SKM-1 (cell line): ENCODE measurements at regions not wholly inside any gene's neighbourhood (a gene's known extent, or its start where the extent isn't known, plus 50 kb on each side); places are given as distances from the start of the nearest gene placed in this dataset.

Source experiments
- DNase-seq: peaks from one replicate; lab custom pipeline; 2025; ENCODE audit not compliant: unreplicated experiment; lab: John Stamatoyannopoulos, UW

DNA sequence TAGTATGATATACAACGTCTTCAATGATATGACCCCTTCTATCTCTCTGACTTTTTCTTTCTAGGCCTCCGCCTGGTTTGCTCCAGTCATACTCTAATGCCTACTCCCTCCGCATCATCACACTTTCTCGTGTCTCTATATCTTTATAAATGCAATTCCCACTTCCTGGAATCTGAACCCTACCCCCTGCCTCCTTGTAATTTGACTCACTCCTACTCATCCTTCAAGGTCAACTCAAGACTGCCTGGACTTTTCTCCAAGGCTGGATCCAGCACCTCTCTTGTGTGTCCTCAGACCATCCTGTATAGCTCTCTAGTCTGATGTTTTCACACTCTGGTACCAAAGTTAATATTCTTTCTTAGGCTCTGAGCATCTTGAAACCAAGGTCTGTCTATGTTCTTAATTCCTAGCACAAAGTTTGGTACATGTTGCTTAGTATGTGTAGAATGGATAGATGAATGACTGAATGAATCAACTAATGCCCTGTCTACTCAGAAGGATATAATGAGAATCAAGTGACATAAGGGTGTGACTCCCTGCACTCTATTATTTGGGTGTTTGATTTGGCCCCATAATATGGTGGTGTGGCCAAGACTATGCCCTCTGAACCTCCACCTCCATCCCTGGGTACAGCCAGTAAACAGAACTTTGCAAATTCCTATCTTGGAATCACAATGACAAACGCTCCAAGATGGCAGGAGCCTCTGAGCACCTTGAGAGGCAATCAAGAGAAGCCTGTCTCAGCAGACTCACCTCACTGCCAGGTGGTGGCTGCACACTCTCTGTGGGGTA lies 74.3 kb upstream of the SERP2 start:
- DNase-seq: no peak

DNA sequence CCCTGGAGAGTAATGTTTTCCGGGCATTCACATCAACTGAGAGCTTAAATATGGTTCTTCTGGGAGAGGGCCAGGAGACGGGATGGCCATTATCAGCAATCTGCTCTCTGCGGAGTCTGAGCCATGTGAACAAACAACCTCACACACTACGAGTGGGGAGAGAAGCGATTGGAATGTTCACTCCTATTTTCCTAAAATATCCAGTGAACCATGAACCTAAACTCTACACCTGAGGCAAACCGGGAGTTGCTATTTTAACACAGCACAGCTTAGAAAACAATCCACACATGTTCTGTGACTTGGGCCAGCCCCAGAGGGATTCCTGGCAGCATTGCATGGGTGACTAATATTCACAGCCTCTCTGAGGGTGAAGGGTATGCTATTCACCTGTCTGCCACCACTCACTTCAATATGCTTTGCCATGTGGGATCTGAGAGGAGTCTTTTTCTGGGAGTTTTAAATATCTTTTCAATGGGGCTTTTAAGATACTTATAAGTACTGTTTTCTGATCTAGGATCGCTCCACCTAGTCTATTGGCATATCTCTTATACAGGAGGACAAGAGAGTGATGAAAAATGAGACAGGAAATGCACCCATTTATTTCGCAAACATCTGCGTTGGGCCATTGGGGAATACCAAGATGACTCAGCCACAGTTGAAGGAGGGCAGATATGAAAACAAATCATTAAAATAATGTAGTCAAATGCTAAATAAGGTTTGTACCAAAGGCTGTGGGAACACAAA lies 72.6 kb upstream of the SERP2 start:
- DNase-seq: no peak

DNA sequence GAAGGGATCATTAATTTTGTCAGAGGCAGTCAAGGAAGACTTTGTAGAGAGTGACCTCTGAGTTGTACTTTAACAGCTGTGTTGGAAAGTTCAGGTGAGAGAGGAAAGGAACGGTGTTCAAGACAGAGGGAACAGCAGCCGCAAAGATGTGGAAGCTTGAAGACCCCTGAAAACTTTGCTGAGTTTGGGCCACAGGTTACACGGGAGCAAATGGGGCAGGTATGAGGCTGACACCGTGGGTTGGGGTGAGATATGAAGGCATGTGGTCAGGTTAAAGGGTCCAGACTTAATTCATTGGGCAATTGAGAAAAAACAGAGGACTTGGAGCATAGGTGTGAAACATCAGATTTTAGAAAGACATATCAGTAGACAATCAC lies 72.0 kb upstream of the SERP2 start:
- DNase-seq: no peak

DNA sequence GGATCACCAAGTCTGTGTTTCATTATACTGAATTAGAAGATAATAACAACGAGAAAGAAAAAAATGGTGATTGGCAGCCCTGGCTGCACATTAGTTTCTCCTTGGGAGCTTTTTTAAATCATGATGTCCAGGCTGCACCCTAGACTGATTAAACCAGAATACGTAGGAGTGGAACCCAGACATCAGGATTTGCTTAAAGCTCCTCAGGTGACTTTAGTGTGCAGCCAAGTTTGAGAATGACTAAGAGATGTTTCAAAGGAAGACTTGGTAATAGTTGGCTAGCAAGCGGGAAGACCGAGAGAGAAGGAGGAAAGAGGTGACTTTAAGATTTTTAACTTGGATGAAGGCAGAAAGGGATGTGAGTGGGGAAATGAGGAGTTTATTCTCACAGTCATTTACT lies 71.4 kb upstream of the SERP2 start:
- no peak for DNase-seq

DNA sequence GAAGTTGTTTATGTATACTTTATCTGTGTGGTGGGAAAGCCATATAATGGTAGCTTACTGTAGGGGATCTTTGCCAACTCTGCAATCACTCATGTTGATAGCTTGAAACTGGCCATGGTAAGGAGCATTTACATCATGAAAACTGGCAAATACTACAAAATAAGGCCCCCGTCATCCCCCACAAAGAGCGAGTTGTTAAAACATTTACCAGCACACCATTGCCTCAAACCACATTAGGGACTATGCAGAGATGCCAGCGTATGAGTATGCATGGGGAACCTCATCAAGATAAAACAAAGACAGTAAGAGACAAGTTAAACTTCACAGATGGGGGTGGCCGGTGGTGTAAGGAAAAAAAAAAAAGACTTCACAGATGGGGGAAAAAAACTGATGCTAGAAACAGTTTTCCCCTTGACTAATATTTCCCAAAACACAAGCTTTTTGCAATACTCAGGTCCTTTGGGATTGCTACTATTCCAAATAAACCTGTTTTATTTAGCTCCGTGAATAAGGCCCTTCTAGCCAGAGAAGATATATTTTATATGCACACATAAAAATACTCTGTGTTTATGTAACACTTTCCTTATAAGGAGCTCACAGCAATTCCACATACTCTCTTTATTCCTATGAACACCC lies 70.6 kb upstream of the SERP2 start:
- no peak for DNase-seq

DNA sequence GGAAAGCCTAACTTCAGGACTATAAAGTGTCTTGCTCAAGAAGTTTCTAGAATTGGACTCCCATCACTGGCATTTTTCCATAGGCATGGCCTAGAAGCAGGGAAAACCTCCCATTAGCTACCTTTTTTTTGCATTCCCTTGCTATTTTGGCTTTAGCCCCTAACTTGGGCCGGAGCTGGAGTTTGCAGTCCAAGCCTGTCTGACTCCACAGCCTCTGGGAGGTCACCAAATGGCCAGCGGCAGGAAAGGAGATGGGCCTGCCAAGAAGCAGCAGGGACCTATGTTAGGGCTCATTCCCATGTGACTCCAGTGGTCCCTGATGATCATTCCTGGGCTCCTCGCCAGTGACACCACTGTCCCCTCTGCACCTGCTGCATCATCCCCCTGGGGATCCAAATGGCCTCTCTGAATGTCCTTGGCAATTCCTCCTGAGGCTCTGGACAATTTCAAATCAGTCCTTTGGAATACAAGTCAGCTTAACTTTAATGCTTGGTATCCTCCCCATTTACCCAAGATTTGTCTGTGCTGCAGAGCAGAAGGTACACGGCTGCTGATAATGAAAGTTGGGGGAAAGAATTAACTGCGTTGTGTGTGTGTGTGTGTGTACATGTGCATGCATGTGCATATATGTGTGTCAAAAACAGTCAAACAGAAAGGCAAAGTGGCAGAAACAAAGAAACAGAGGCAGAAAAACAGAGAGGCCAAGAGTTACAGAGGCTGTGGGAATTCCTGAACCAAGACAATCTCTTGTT lies 69.8 kb upstream of the SERP2 start:
- DNase-seq: no peak

DNA sequence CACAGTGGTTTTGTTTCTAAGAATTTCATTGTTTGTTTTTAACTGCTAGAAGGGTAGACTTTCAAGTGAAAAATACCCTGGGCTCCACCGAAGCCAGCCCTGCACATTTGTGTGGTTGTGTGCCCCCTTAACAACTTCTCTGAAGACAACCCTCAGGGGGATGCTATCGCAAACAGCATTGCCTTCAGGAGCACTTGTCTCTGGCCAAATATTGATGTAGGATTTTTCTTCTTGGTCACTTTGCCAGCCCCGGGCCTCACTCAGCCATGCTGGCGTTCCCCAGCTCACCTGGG lies 69.2 kb upstream of the SERP2 start:
- DNase-seq: no peak

DNA sequence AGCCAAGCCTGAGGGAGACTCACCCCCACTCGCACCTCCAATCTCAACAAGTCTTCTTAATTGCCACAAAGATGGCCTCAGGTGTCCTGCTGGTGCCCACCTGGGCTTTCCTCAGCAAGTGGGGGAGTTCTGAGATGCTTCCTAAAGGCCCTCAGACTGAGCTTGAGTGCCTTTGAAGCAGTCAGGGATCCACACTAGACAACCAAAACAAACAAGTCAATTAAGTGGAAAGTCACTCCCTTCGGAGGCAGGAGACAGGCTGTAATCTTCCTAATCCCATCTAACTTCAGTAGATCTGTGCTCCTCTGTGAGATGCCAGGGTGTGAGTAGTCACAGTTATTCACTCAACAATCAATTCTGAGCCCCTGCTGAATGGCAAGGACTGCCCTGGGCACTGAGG lies 68.3 kb upstream of the SERP2 start:
- DNase-seq: no peak

DNA sequence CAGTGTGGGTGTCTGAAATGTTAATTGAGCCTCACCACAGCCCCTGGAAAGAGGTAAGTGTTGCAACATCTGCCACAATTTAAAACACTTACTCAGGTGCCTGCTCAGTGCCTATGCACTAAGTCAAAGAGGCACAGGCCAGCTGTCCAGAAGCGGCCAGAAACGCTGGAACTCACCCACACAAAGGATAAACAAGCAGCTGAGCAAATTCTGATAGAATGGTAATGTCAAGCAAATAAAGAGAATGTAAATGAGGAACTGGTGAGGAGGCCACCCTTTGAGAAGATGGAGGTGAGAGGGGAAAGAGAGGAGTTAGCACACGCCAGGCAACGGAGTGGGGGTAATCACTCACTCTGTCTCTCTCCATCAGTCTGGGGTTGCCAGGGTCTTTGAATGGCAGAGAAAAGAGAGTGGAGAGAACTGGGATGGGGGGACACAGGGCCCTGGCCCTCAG lies 67.7 kb upstream of the SERP2 start:
- no peak for DNase-seq

DNA sequence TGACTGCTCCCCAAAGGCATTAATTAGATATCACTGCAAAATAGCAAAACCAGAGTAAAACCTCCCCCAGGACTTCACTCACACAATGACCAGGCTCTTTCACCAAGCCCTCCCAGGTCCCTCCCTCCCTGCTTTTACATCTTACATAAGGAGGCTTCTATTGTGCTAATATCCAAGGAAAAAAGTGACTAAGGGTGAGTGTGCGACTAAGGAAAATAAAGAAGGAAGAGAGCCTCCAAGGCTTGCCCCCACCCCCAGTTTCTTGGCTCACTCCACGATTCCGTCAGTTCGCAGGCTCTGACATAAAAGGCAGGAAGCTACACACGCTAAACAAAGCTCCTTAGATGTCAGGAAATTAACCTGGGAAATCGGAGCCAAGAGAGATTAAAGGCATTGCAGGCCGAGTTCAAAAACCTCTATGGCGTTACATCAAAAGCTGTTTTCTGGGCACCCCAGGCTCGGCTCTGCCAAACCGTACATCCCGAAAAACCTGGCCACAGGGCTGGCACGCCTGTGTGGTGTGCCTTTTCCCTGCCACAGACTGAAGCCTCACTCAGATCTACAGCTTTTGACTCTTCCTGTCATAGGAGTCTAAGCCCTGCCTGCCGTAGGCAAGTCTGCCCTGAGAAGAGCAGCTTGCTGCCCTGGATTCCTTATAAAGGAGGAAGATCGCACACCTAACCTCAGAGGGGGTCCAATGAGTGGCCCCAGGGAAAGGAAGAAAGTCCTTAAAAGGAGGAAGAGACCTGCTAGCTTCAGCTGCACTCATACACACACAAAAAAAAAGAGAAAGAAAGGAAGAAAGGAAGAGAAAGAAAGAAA lies 67.0 kb upstream of the SERP2 start:
- DNase-seq: no peak

DNA sequence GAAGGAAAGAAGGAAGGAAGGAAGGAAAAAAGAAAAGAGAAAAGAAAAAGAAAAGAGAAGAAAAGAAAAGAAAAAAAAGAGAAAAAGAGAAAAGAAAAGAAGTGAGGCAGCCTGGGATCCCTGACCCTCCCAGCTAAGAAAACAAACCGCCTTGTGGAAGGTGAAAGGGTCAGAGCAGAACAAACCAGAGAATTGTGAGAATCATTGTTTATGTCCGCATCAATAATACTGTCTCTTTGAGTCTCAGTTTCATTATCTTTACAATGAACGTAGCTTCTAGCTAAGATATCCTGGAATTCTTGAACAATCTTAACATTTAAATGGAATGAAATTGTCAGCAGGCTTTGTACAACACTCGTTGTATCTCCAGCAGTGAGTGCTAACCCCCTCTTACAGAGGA lies 66.4 kb upstream of the SERP2 start:
- no peak for DNase-seq

DNA sequence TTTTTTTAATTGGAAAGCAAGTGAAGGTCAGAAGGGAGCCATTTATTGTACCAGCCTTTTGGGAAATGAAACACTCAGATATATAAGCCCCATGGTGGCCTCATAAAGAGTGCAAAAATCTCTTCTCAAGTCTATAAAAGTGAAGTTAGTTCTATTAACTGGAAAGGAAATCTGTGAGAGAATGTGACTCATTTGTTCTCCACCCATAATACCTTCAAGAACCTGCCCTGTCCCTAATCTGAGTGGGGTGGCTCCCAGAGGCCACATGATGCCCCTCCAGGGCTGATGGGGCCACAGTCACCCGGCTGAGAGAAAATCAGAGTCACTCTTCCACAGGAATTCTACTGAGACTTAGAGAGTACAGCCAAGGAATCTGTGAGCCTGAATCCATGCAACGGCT lies 65.8 kb upstream of the SERP2 start:
- DNase-seq: no peak

DNA sequence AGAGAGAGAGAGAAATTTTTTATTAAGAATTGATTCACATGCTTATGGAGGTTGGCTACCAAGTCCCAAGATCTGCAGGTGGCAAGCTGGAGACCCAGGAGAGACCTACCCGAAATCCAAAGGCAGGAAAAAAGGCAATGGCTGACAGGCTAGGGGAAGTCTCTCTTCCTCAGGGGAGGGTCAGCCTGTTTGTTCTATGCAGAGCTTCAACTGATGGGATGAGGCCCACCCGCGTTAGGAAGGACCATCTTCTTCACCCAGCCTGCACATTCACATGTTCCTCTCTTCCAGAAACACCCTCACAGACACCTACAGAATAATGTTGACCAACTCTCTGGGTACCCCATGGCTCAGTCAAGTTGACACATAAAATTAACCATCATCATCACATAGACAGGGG lies 65.3 kb upstream of the SERP2 start:
- no peak for DNase-seq

DNA sequence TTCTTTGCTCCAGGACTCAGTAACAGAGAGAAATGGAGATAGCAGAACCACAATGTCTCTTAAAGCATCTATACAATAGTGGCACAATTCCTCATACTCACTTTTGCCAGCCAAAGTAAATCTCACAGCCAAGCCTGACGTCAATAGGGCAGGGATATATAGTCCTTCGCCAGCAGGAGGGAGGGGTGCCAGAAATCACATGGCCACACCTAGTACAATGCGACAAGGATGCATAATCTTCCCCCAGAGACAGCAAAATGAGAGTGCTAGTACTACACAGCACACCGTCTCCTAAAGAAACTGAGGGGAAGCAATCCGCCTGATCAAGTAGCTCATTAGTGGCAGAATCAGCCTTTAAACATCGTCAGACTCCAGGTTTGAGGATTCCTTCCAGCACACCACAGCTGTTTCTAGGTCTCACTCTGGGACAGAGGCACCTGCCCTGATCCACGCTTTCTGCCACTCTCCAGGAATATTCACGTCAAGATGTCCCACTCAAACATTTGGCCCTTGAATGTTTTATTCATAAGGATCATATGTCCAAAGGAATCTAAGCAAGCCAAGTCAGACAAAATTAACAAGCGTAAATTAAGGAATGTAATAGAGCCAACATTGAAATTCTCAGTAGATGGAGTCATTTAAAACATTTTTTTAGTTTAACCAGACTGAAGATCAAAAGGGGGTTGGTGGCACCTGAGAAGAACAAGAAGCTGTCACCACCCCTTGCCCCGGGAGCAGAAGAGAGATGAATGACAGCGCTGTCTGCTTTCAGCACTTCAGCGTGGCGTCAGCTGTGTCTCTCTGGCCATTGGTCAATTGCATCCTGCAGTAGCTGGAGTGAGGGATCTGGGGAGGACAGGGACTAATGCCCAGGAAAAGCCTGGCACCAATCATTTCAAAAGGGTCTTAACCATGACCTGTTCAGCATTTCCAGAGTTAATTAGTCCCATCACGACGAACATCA lies 63.5 kb upstream of the SERP2 start:
- DNase-seq: no peak

DNA sequence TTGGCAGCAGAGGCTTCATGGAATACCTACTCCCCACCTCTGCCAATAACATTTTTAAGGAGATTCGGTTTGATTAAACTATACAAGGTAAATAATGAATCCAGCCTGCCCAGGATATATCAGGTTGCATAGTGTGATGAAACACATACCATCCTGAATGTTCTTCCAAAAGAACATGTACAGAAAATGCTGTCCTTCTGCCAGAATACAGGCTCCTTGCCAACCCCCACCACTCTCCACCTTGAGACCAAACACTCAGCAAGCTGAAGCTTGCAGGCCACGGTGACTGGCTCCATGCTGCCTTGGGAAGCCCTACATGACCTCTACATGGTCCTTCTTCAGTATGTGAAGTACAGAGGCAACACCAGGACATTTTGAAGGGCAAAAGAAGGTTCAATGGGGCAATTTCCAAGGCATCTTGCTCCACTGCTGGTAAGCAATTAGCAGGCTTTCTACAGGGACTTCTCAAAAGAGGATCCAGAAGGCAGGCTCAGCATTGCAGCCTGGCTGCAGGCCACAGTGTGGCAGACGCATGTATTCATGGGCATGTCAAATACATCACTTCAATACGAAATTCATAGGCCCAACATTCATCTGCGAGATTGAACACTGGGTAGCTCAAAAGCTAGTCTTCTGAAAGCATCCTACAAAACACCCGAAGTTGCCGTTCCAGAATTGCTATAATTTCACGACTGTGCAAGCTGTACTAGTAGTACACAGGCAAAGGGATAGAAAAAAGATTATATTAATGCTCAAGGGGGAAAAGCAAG lies 62.4 kb upstream of the SERP2 start:
- no peak for DNase-seq

DNA sequence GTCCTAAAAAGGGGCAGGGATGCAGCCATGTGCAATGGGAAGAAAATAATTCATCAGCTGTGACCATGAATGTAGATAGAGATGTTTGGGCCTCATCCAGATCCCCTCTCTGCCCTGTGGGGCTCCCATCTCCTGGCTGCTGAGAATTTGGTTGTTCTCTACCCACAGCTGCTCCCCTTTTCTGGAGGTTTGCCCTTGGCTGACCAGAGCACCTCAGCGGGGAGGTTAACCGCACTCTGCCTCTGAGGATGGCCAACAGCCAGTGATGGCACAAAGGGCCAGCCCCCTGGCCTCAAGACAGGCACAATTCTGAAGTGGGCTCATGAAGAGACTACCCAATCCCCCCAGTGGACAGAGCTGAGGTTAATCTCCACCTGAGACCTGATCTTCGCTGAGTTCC lies 61.5 kb upstream of the SERP2 start:
- no peak for DNase-seq

DNA sequence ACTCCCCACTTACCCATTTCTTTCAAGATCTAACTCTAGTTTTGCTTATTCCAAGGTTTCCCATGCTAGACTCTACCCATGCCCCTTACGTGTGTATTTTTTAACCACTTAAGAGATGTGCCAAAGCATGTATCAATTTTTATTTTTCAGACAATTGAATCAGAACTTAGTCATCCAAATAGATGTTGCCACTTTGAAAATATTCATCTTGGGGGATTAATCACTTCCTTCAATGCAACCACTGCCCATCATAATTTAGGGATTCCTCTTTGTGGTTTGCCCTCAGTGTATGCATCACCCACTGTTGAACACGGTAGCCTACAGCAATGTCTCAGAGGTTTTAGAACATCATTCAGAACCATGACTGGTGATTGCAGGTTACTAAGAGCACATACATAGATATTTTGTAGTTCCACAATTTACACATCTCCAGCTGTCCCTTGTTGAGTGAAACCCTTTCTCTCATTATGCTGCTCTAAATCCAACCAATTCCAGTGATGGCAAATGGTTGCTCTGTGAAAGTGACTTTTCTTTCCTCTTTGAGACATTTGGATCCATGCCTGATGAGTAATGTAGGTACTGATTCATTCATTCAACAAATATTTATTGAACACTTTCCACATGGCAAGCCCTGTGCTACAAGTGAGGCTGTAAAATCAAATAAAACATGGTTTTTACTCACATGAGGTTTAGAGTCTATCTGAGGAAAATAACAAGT lies 60.6 kb upstream of the SERP2 start:
- DNase-seq: no peak

DNA sequence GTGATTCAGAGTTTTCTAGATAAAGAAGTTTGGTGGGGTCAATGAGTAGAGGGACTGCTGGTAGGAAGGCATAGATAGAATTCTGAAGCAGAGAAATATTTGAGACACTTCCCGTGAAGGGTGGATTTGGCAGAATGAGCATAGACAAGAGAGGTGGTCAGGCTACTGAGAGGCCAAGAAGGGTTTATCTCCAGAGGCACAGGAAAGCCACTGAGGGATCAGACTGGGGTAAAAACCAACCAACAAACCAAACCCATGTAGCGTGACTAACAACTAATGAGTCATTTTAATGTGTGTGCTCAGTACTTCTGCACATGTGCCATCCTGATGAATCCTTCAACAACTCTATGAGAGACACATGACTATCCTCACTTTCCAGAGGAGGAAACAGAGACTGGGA lies 60.0 kb upstream of the SERP2 start:
- no peak for DNase-seq
